ENCODE measurements at regions not wholly inside any gene's neighbourhood (a gene's known extent, or its start where the extent isn't known, plus 50 kb on each side); places are given as distances from the start of the nearest gene placed in this dataset.

GRCh38 chrX:16014171-16014570 is 109.2 kb upstream of the GRPR start:
- no peak overlapping the region for H3K27ac Mint-ChIP-seq
- DNase-seq (no peak), ATAC-seq (ENCODE audit: low read depth) (no peak)
- peaks cover 2% of the 10 kb centered on the region for H3K27me3 Mint-ChIP-seq
- H3K4me3 Mint-ChIP-seq, result no peak overlapping the region
- H3K4me1 Mint-ChIP-seq, result no peaks in the 10 kb centered on the region
- POLR2A ChIA-PET, result no interaction called here
- H3K36me3 Mint-ChIP-seq, result no peaks in the 10 kb centered on the region
- H3K9me3 Mint-ChIP-seq, result no peaks in the 10 kb centered on the region

DNA sequence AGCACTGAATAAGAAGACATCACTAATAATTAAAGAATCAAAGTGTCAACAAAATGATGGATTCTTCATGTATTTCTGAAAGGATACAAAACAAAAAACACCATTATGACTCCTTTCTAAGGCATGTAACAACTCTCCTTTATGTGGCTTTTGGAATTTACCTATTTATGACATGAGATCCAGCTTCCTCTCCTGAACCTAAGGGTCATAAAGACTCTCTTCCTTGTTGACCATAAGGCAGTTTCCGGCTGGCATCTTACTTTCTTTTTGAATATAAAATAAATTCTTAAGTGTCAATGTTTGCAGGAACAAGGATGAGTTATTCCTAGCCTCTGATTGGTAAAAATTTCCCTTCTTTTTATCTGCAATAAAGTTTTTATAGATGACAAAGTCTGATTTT is 111.1 kb upstream of the GRPR start:
- POLR2A ChIA-PET, result no interaction called here
- DNase-seq, result no peak
- Mint-ChIP-seq H3K27ac (no peak overlapping the region), H3K27me3 (peaks cover 2% of the 10 kb centered on the region), H3K4me3 (no peak overlapping the region), H3K4me1 (no peaks in the 10 kb centered on the region), H3K36me3 (no peaks in the 10 kb centered on the region), H3K9me3 (no peaks in the 10 kb centered on the region)
- no peak for ATAC-seq (ENCODE audit: low read depth)

- H3K36me3 Mint-ChIP-seq, result no peaks in the 10 kb centered on the region
- no peak overlapping the region for H3K4me3 Mint-ChIP-seq
- H3K27ac Mint-ChIP-seq, result no peak overlapping the region
- H3K9me3 Mint-ChIP-seq, result no peaks in the 10 kb centered on the region
- H3K4me1 Mint-ChIP-seq, result no peaks in the 10 kb centered on the region
- POLR2A ChIA-PET, result no interaction called here
- ATAC-seq (ENCODE audit: low read depth), result no peak
- DNase-seq, result no peak
- H3K27me3 Mint-ChIP-seq, result peaks cover 4% of the 10 kb centered on the region
Observed at GRCh38 chrX:16005917-16006316, 117.4 kb upstream of the GRPR start.

DNA sequence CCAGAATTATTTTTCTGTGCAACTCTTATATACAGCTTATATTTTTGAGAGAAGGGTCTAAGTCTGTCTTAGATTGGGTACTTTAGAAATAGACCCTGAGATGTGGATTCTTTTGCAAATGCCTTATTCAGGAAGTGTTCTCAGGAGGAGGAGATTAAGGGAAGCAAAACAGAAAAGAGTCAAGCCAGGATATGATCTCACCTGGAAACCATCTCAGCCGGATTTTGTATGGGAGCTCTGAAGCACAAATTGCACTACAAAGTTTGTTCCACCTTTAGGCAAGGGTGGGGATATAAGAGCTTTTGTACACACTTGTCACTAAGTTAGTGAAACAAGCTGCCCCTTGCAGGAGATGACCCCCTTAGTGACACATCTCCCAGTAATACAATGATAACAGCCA is 121.2 kb upstream of the GRPR start:
- DNase-seq (no peak), ATAC-seq (ENCODE audit: low read depth) (no peak)
- Mint-ChIP-seq H3K4me3 (no peak overlapping the region), H3K4me1 (no peaks in the 10 kb centered on the region), H3K36me3 (no peaks in the 10 kb centered on the region), H3K9me3 (no peaks in the 10 kb centered on the region), H3K27me3 (peaks cover 2% of the 10 kb centered on the region), H3K27ac (no peak overlapping the region)
- POLR2A ChIA-PET, result no interaction called here

GRCh38 chrX:15998350-15998749 is 125.0 kb upstream of the GRPR start:
- Mint-ChIP-seq H3K9me3 (no peaks in the 10 kb centered on the region), H3K27ac (no peak overlapping the region), H3K36me3 (no peaks in the 10 kb centered on the region), H3K27me3 (no peaks in the 10 kb centered on the region), H3K4me1 (no peaks in the 10 kb centered on the region), H3K4me3 (no peak overlapping the region)
- ATAC-seq (ENCODE audit: low read depth), result no peak
- POLR2A ChIA-PET, result no interaction called here
- DNase-seq, result no peak

GRCh38 chrX:15989716-15990115 is 133.6 kb upstream of the GRPR start:
- no peaks in the 10 kb centered on the region for H3K36me3 Mint-ChIP-seq
- no peak for DNase-seq
- ATAC-seq (ENCODE audit: low read depth), result no peak
- no peaks in the 10 kb centered on the region for H3K9me3 Mint-ChIP-seq
- H3K4me3 Mint-ChIP-seq, result no peak overlapping the region
- peaks cover 3% of the 10 kb centered on the region for H3K27me3 Mint-ChIP-seq
- no peak overlapping the region for H3K27ac Mint-ChIP-seq
- POLR2A ChIA-PET, result no interaction called here
- H3K4me1 Mint-ChIP-seq, result no peaks in the 10 kb centered on the region

GRCh38 chrX:15988661-15989603 is 134.3 kb upstream of the AP1S2 start:
- no peak for ATAC-seq (ENCODE audit: low read depth)
- POLR2A ChIA-PET, result interaction anchor here (0.6 kb wide), 1 partner anchor 647 kb away, joined by 3 read pairs; no protein-coding TSS in a partner anchor

DNA sequence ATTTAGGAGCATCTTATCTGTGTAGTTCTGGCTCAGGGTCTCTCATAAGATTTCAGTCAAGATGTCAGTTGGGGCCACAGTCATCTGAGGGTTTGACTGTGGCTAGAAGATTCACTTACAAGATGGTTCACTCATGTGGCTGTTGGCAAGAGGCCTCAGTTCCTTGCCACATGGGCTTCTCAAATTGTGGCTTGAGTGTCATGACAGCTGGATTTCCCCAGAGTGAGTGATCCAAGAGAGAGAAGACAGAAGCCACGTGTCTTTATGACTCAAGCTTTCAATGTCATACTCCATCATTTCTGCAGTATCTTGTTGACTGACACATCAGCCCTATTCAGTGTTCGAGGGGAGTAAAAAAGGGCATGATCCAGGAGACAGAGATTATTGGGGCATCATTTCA is 131.3 kb upstream of the AP1S2 start:
- Mint-ChIP-seq H3K27ac (no peak overlapping the region), H3K9me3 (no peaks in the 10 kb centered on the region), H3K4me1 (no peaks in the 10 kb centered on the region), H3K4me3 (no peak overlapping the region), H3K36me3 (no peaks in the 10 kb centered on the region), H3K27me3 (peaks cover 5% of the 10 kb centered on the region)
- no peak for ATAC-seq (ENCODE audit: low read depth)
- no peak for DNase-seq
- POLR2A ChIA-PET, result no interaction called here

More at GRCh38 chrX:15988661-15989603, 134.3 kb upstream of the AP1S2 start:
- peaks cover 5% of the 10 kb centered on the region for H3K27me3 Mint-ChIP-seq
- no peak overlapping the region for H3K4me3 Mint-ChIP-seq
- no peaks in the 10 kb centered on the region for H3K36me3 Mint-ChIP-seq
- H3K4me1 Mint-ChIP-seq, result no peaks in the 10 kb centered on the region
- no peak overlapping the region for H3K27ac Mint-ChIP-seq
- no peaks in the 10 kb centered on the region for H3K9me3 Mint-ChIP-seq
- no peak for DNase-seq

DNA sequence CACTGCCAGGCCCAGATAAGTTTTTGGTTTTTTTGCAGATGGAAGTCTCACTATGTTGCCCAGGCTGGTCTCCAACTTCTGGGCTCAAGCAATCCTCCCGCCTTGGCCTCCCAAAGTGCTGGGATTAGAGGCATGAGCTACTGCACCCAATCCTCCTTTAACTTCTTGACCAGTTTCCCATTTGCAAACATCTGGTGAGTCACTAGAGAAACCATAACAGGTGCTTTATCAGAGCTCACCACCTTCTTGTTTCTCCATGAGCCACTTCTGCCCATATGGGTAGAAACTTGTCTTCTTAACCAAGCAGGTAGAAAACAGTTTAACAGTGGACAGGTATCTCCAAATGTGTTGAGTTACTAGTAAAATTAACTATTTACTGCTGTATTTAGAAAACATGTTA is 128.4 kb upstream of the AP1S2 start:
- Mint-ChIP-seq H3K36me3 (no peaks in the 10 kb centered on the region), H3K9me3 (no peaks in the 10 kb centered on the region), H3K27ac (no peak overlapping the region), H3K27me3 (peaks cover 2% of the 10 kb centered on the region), H3K4me1 (no peaks in the 10 kb centered on the region), H3K4me3 (no peak overlapping the region)
- POLR2A ChIA-PET, result no interaction called here
- DNase-seq (no peak), ATAC-seq (ENCODE audit: low read depth) (no peak)

DNA sequence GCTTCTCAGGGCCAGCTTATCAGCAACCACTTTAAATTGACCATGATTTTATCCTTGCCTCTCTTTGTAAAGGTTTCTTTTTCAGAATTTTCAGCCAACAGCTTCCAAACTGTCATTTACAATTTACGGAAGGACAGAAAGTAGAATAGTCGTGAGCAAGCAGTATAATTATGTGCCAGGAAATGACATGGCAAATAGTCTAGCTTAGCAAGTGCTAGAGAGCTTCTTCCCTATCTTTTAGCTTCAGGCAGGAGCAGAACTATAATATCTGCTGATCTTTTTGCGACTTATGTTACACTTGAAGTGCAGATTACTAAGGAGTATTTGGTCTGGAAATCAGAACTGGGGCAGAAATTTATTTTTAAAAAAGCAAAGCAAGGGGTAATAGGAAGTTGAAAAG is 123.0 kb upstream of the AP1S2 start:
- POLR2A ChIA-PET, result interaction anchor here (0.6 kb wide), 1 partner anchor 979 kb away, joined by 4 read pairs; no protein-coding TSS in a partner anchor
- DNase-seq, result no peak
- no peaks in the 10 kb centered on the region for H3K9me3 Mint-ChIP-seq
- no peak overlapping the region for H3K27ac Mint-ChIP-seq
- H3K27me3 Mint-ChIP-seq, result no peaks in the 10 kb centered on the region
- ATAC-seq (ENCODE audit: low read depth), result no peak
- no peaks in the 10 kb centered on the region for H3K36me3 Mint-ChIP-seq
- H3K4me1 Mint-ChIP-seq, result no peaks in the 10 kb centered on the region
- no peak overlapping the region for H3K4me3 Mint-ChIP-seq

DNA sequence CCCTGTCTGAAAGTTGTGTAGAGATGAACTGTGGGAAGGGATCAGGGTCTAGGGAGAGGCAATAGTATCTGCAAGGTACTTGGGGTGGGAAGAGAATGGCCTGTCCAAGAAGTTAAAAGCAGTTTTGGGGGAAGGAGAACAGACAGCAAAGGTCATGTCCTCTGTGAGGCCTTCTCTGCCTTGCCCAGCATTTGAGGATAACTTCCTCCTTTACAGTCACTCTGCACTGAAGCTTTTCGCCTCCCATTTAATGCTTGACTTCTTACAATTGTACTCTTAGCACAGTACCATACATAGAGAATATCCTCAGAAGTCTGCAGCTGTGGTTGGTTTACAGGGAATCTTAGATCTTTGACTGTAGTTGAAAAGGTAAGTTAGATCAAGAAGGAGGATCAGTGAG is 121.8 kb upstream of the AP1S2 start:
- ATAC-seq (ENCODE audit: low read depth) (no peak), DNase-seq (no peak)
- no peaks in the 10 kb centered on the region for H3K27me3 Mint-ChIP-seq
- H3K36me3 Mint-ChIP-seq, result no peaks in the 10 kb centered on the region
- no peak overlapping the region for H3K4me3 Mint-ChIP-seq
- no peak overlapping the region for H3K27ac Mint-ChIP-seq
- no peaks in the 10 kb centered on the region for H3K4me1 Mint-ChIP-seq
- POLR2A ChIA-PET, result no interaction called here
- H3K9me3 Mint-ChIP-seq, result no peaks in the 10 kb centered on the region

DNA sequence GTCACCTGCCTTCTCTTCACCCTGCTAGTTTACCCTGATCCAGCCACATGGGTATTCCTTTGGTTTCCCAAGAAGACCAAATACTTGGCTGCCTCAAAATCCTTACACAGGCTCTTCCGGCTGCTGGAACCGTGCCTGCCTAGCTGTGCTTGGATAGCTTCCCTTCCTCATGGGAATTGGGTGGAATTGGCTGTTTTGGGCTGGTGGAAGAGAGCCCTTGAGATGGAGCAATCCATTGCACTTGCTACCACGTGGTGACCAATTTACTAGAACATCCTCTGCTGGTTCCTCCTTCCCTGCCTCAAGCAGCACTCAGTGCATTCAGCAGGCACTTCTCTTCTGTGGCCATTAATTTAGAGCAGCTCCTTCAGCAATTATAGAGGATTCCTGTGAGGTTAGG is 119.3 kb upstream of the AP1S2 start:
- no peaks in the 10 kb centered on the region for H3K4me1 Mint-ChIP-seq
- H3K36me3 Mint-ChIP-seq, result no peaks in the 10 kb centered on the region
- POLR2A ChIA-PET, result no interaction called here
- H3K27ac Mint-ChIP-seq, result no peak overlapping the region
- ATAC-seq (ENCODE audit: low read depth) (no peak), DNase-seq (no peak)
- no peaks in the 10 kb centered on the region for H3K9me3 Mint-ChIP-seq
- H3K27me3 Mint-ChIP-seq, result no peaks in the 10 kb centered on the region
- H3K4me3 Mint-ChIP-seq, result no peak overlapping the region

GRCh38 chrX:15973299-15973698 is 118.7 kb upstream of the AP1S2 start:
- H3K4me3 Mint-ChIP-seq, result no peak overlapping the region
- POLR2A ChIA-PET, result no interaction called here
- H3K36me3 Mint-ChIP-seq, result no peaks in the 10 kb centered on the region
- no peak overlapping the region for H3K27ac Mint-ChIP-seq
- H3K4me1 Mint-ChIP-seq, result no peaks in the 10 kb centered on the region
- no peaks in the 10 kb centered on the region for H3K27me3 Mint-ChIP-seq
- H3K9me3 Mint-ChIP-seq, result no peaks in the 10 kb centered on the region
- ATAC-seq (ENCODE audit: low read depth) (peak; percentile 36), DNase-seq (no peak)

GRCh38 chrX:15971696-15972095 is 117.1 kb upstream of the AP1S2 start:
- no peaks in the 10 kb centered on the region for H3K27me3 Mint-ChIP-seq
- no peaks in the 10 kb centered on the region for H3K36me3 Mint-ChIP-seq
- H3K9me3 Mint-ChIP-seq, result no peaks in the 10 kb centered on the region
- H3K27ac Mint-ChIP-seq, result no peak overlapping the region
- ATAC-seq (ENCODE audit: low read depth), result no peak
- H3K4me3 Mint-ChIP-seq, result no peak overlapping the region
- H3K4me1 Mint-ChIP-seq, result no peaks in the 10 kb centered on the region
- POLR2A ChIA-PET, result no interaction called here
- no peak for DNase-seq

Data from activated naive CD8-positive, alpha-beta T cell treated with anti-CD3 and anti-CD28 coated beads, Interleukin-2, amount 10 ng/mL, durations not matched to agents 7 days and 5 days (primary cell).